H1 (cell line): ENCODE measurements at regions not wholly inside any gene's neighbourhood (a gene's known extent, or its start where the extent isn't known, plus 50 kb on each side); places are given as distances from the start of the nearest gene placed in this dataset.

ENCODE experiments used
- CTCF ChIA-PET: fragments of 300-600 bp; sonication (Branson Sonifier 250); formaldehyde crosslinking; loops from one replicate; lab custom pipeline; 2021; ENCODE audit not compliant: partially characterized antibody; lab: Charles Lee
- POLR2A ChIA-PET: fragments of 300-600 bp; sonication (Branson Sonifier 250); formaldehyde crosslinking; loops from one replicate; lab custom pipeline; 2021; ENCODE audit warnings: inconsistent platforms; ENCODE audit not compliant: partially characterized antibody; lab: Charles Lee
- DNase-seq, 2 experiments: peaks; one replicate each; pipeline versions ENCODE4 v3.0.0 to v3.0.0-alpha.2; 2010 to 2022; ENCODE audit warnings: low spot score in 2 of 2, low read depth in 1 of 2, mixed read lengths in 1 of 2
- FAIRE-seq: peaks from 2 replicates; lab custom pipeline; 2011; peaks lifted over from hg19 to GRCh38; lab: Jason Lieb, UNC
- H2AFZ ChIP-seq: 2 replicates; pipeline ENCODE4 v1.8.1; 2012; ENCODE audit warnings: low read length, inconsistent platforms
- H2AK5ac ChIP-seq: 2 replicates; pipeline ENCODE4 v1.6.1; 2013; ENCODE audit warnings: low read depth, low read length
- H2BK120ac ChIP-seq: replicated peaks from 2 replicates; pipeline ENCODE3; 2013; ENCODE audit warnings: low read depth, low read length, inconsistent platforms
- H2BK12ac ChIP-seq: 2 replicates; pipeline ENCODE4 v1.6.1; 2013; ENCODE audit warnings: low read depth, low read length
- H2BK15ac ChIP-seq: 2 replicates; pipeline ENCODE4 v1.6.1; 2013; ENCODE audit warnings: low read length
- H2BK20ac ChIP-seq: 2 replicates; pipeline ENCODE4 v1.6.1; 2013; ENCODE audit warnings: low read length
- H2BK5ac ChIP-seq: 2 replicates; pipeline ENCODE4 v1.6.1; 2013; ENCODE audit warnings: low read depth, low read length
- H3K14ac ChIP-seq: 2 replicates; pipeline ENCODE4 v1.6.1; 2013; ENCODE audit warnings: inconsistent platforms; ENCODE audit not compliant: insufficient read length
- H3K18ac ChIP-seq: 2 replicates; pipeline ENCODE4 v1.6.1; 2013; ENCODE audit warnings: low read length; ENCODE audit errors: extremely low read depth
- H3K23ac ChIP-seq: 2 replicates; pipeline ENCODE4 v1.6.1; 2013; ENCODE audit warnings: inconsistent platforms; ENCODE audit not compliant: insufficient read length
- H3K23me2 ChIP-seq: 2 replicates; pipeline ENCODE4 v1.6.1; 2013; ENCODE audit warnings: low read depth, low read length
- H3K27ac ChIP-seq: 2 replicates; pipeline ENCODE4 v1.6.1; 2011; ENCODE audit warnings: low read depth, low read length, inconsistent platforms
- H3K27me3 ChIP-seq, 4 experiments: replicated peaks in 1 of 4; 1 replicate in 1 of 4; 2 replicates in 3 of 4; pipeline versions ENCODE4 v1.6.1 to v1.8.1; 2011 to 2013; ENCODE audit warnings: low read length in 3 of 4, mild to moderate bottlenecking in 3 of 4, inconsistent platforms in 2 of 4, mixed read lengths in 2 of 4, moderate library complexity in 1 of 4; ENCODE audit not compliant: control insufficient read depth in 3 of 4, insufficient read depth in 3 of 4; ENCODE audit errors: extremely low read depth in 1 of 4
- H3K36me3 ChIP-seq, 4 experiments: 2 replicates each; pipeline versions ENCODE4 v1.6.1 to v1.8.1; 2011 to 2013; ENCODE audit warnings: mild to moderate bottlenecking in 4 of 4, low read length in 3 of 4, moderate library complexity in 2 of 4, control low read depth in 1 of 4, inconsistent platforms in 1 of 4; ENCODE audit not compliant: insufficient read depth in 4 of 4, control insufficient read depth in 2 of 4
- H3K4ac ChIP-seq: replicated peaks from 2 replicates; pipeline ENCODE3; 2013; ENCODE audit warnings: low read length, low read depth, mixed read lengths, inconsistent platforms; ENCODE audit not compliant: insufficient read length
- H3K4me1 ChIP-seq, 4 experiments: replicated peaks in 1 of 4; 1 replicate in 1 of 4; 2 replicates in 3 of 4; pipeline versions ENCODE4 v1.6.1 to v1.8.1; 2011 to 2013; ENCODE audit warnings: low read length in 3 of 4, inconsistent platforms in 2 of 4, mixed read lengths in 1 of 4; ENCODE audit not compliant: insufficient read depth in 4 of 4, control insufficient read depth in 3 of 4
- H3K4me2 ChIP-seq, 2 experiments: 2 replicates each; pipeline versions ENCODE4 v1.6.1 to v1.8.1; 2011 to 2013; ENCODE audit warnings: low read depth in 2 of 2, low read length in 2 of 2, control low read depth in 1 of 2, inconsistent platforms in 1 of 2, mild to moderate bottlenecking in 1 of 2; ENCODE audit not compliant: insufficient read depth in 1 of 2
- H3K4me3 ChIP-seq, 4 experiments: fragments of 200-600, 300-600 bp in 1 of 4; sonication (generic), shearing (Covaris generic), sonication (Bioruptor Twin) in 1 of 4; 2 replicates each; pipeline versions ENCODE4 v1.5.1 to v1.8.1; 2011 to 2016; ENCODE audit warnings: low read length in 4 of 4, low read depth in 3 of 4, control low read depth in 2 of 4, inconsistent platforms in 2 of 4, mild to moderate bottlenecking in 2 of 4, mixed read lengths in 1 of 4, moderate library complexity in 1 of 4; ENCODE audit not compliant: insufficient read depth in 2 of 4; ENCODE audit errors: extremely low read depth in 1 of 4
- H3K56ac ChIP-seq: replicated peaks from 2 replicates; pipeline ENCODE3; 2013; ENCODE audit warnings: low read depth, mild to moderate bottlenecking, mixed read lengths, low read length, inconsistent platforms; ENCODE audit not compliant: insufficient read length
- H3K79me1 ChIP-seq: 2 replicates; pipeline ENCODE4 v1.6.1; 2013; ENCODE audit warnings: low read depth, low read length, control low read depth
- H3K79me2 ChIP-seq, 2 experiments: 2 replicates each; pipeline versions ENCODE4 v1.6.1 to v1.8.1; 2012 to 2013; ENCODE audit warnings: low read length in 2 of 2, mild to moderate bottlenecking in 2 of 2, inconsistent platforms in 1 of 2; ENCODE audit not compliant: insufficient read depth in 2 of 2, control insufficient read depth in 1 of 2
- H3K9ac ChIP-seq, 4 experiments: replicated peaks in 1 of 4; 1 replicate in 1 of 4; 2 replicates in 3 of 4; pipeline versions ENCODE4 v1.6.1 to v1.8.1; 2011 to 2013; ENCODE audit warnings: low read depth in 3 of 4, low read length in 3 of 4, control low read depth in 2 of 4, mild to moderate bottlenecking in 2 of 4, moderate library complexity in 2 of 4, inconsistent platforms in 1 of 4; ENCODE audit errors: extremely low read depth in 1 of 4
- H3K9me3 ChIP-seq, 2 experiments: 2 replicates each; pipeline versions ENCODE4 v1.6.1 to v1.8.1; 2012 to 2013; ENCODE audit warnings: mild to moderate bottlenecking in 2 of 2, moderate library complexity in 2 of 2, control low read depth in 1 of 2, inconsistent platforms in 1 of 2, low read depth in 1 of 2, low read length in 1 of 2, mixed read lengths in 1 of 2; ENCODE audit not compliant: insufficient read depth in 2 of 2
- H4K20me1 ChIP-seq, 2 experiments: replicated peaks in 1 of 2; 2 replicates each; pipeline versions ENCODE3 to v1.8.1; 2011 to 2013; ENCODE audit warnings: inconsistent platforms in 2 of 2, low read length in 2 of 2, mild to moderate bottlenecking in 1 of 2; ENCODE audit not compliant: insufficient read depth in 2 of 2, control insufficient read depth in 1 of 2
- H4K5ac ChIP-seq: 2 replicates; pipeline ENCODE4 v1.6.1; 2013; ENCODE audit warnings: low read length, low read depth, mixed read lengths, inconsistent platforms; ENCODE audit not compliant: insufficient read length
- H4K8ac ChIP-seq: 2 replicates; pipeline ENCODE4 v1.8.0; 2013; ENCODE audit warnings: mild to moderate bottlenecking, moderate library complexity, low read length, inconsistent platforms; ENCODE audit not compliant: insufficient read depth; ENCODE audit errors: extremely low read depth
- H4K91ac ChIP-seq: replicated peaks from 2 replicates; pipeline ENCODE3; 2013; ENCODE audit warnings: low read length, mixed read lengths, inconsistent platforms; ENCODE audit not compliant: insufficient read length
- BACH1 ChIP-seq: IDR thresholded peaks from 2 replicates; pipeline ENCODE4 v1.6.1; 2012; ENCODE audit warnings: low read length, improper control_type of control experiment
- BRCA1 ChIP-seq: IDR thresholded peaks from 2 replicates; pipeline ENCODE4 v1.6.1; 2012; ENCODE audit warnings: low read depth, low read length, improper control_type of control experiment
- CEBPB ChIP-seq: IDR thresholded peaks from 2 replicates; pipeline ENCODE4 v1.6.1; 2012; ENCODE audit warnings: low read depth, low read length
- MAX ChIP-seq: IDR thresholded peaks from 2 replicates; pipeline ENCODE4 v1.6.1; 2012; ENCODE audit warnings: inconsistent platforms
- RBBP5 ChIP-seq: IDR thresholded peaks from 2 replicates; pipeline ENCODE4 v1.7.1; 2012; ENCODE audit warnings: low read depth, mild to moderate bottlenecking, inconsistent platforms, low read length, moderate library complexity, borderline replicate concordance
- SP4 ChIP-seq: IDR thresholded peaks from 2 replicates; pipeline ENCODE4 v1.6.1; 2012; ENCODE audit warnings: low read length, inconsistent platforms
- TCF12 ChIP-seq: IDR thresholded peaks from 2 replicates; pipeline ENCODE4 v1.6.1; 2011; ENCODE audit warnings: low read depth, mild to moderate bottlenecking, low read length
- ZNF274 ChIP-seq: IDR thresholded peaks from 2 replicates; pipeline ENCODE4 v1.7.0; 2012; ENCODE audit warnings: low read length, borderline replicate concordance; ENCODE audit errors: extremely low read depth
- WGBS, 2 experiments: shearing (Covaris generic) in 1 of 2; methylation state at CpG; one replicate each; pipeline versions ENCODE4 v1.1.6 to v1.1.7; 2013 to 2015; ENCODE audit warnings: low lambda C conversion rate in 2 of 2, mixed read lengths in 2 of 2, inconsistent platforms in 1 of 2, low coverage in 1 of 2, missing lambda C conversion rate in 1 of 2; ENCODE audit not compliant: insufficient replicate concordance in 2 of 2, insufficient coverage in 1 of 2, insufficient read length in 1 of 2; ENCODE audit errors: extremely low coverage in 1 of 2, missing lambda C conversion rate in 1 of 2; 5-methylcytosine and 5-hydroxymethylcytosine counted together
- TF ChIP-seq, protein P1 (sequence below): IDR thresholded peaks from 2 replicates; pipeline ENCODE4 v1.6.1; 2012; ENCODE audit warnings: low read length, inconsistent platforms

DNA sequence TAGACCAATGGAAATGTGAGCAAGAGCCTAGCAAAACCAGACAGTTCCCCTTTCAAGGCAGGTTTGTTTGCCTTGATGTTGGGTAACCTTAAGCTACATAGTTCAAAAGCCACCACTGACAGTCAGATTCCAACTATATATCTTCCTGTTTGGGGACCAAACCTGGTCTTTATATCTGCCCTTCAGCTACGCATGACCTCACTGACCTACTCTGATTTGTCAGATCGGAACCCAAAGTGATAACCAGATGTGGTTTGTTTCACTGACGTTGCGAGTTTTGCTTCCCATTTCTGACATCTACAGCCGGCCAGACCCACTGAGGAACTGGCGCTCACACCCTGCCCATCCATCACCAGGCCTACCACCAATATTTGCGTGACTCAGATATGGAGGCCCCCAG is 361.1 kb upstream of the CHRM3 start:
- H2AFZ ChIP-seq, result no peak overlapping the region
- no peak overlapping the region for H2AK5ac ChIP-seq
- no peaks in the 10 kb centered on the region for H3K79me1 ChIP-seq
- H4K20me1 ChIP-seq, result no peaks in the 10 kb centered on the region
- H2BK12ac ChIP-seq, result no peak overlapping the region
- WGBS, 2 experiments, result 93% methylated on average over 7 of the region's 7 CpGs; no CpG with 5 or more reads in 1 of the 2 experiments
- DNase-seq (no peak), FAIRE-seq (no peak)
- no peak overlapping the region for H4K8ac ChIP-seq
- no peak overlapping the region for H3K56ac ChIP-seq
- H3K9me3 ChIP-seq, result no peaks in the 10 kb centered on the region
- no peak overlapping the region for H3K4me3 ChIP-seq
- no peak overlapping the region for H2BK5ac ChIP-seq
- H2BK20ac ChIP-seq, result no peak overlapping the region
- no peak overlapping the region for H3K27ac ChIP-seq
- ChIA-PET CTCF (no interaction called here), POLR2A (no interaction called here)
- no peaks in the 10 kb centered on the region for H3K79me2 ChIP-seq
- no peak overlapping the region for H2BK15ac ChIP-seq
- H3K14ac ChIP-seq, result no peak overlapping the region
- H3K23ac ChIP-seq, result no peak overlapping the region
- no peaks in the 10 kb centered on the region for H3K27me3 ChIP-seq
- no peak overlapping the region for H3K4me2 ChIP-seq
- H3K9ac ChIP-seq, result no peak overlapping the region
- no peak overlapping the region for H4K5ac ChIP-seq
- H2BK120ac ChIP-seq, result no peak overlapping the region
- H4K91ac ChIP-seq, result no peak overlapping the region
- H3K23me2 ChIP-seq, result no peaks in the 10 kb centered on the region
- no peaks in the 10 kb centered on the region for H3K36me3 ChIP-seq
- H3K4ac ChIP-seq, result no peak overlapping the region
- H3K18ac ChIP-seq, result no peak overlapping the region
- H3K4me1 ChIP-seq, result no peaks in the 10 kb centered on the region
- TF ChIP-seq BACH1 (no peak), ZNF274 (no peak), SP4 (no peak), BRCA1 (no peak), RBBP5 (no peak), MAX (no peak), TCF12 (no peak), CEBPB (no peak)
- TF ChIP-seq, protein P1, sequence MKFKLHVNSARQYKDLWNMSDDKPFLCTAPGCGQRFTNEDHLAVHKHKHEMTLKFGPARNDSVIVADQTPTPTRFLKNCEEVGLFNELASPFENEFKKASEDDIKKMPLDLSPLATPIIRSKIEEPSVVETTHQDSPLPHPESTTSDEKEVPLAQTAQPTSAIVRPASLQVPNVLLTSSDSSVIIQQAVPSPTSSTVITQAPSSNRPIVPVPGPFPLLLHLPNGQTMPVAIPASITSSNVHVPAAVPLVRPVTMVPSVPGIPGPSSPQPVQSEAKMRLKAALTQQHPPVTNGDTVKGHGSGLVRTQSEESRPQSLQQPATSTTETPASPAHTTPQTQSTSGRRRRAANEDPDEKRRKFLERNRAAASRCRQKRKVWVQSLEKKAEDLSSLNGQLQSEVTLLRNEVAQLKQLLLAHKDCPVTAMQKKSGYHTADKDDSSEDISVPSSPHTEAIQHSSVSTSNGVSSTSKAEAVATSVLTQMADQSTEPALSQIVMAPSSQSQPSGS, result no peak
